ENCODE measurements at regions not wholly inside any gene's neighbourhood (a gene's known extent, or its start where the extent isn't known, plus 50 kb on each side); places are given as distances from the start of the nearest gene placed in this dataset.
"Not testable (repeated sequence)": the region's sequence is repeated elsewhere in the genome, so short reads cannot be mapped to it uniquely, and the experiment has no call there.

DNA sequence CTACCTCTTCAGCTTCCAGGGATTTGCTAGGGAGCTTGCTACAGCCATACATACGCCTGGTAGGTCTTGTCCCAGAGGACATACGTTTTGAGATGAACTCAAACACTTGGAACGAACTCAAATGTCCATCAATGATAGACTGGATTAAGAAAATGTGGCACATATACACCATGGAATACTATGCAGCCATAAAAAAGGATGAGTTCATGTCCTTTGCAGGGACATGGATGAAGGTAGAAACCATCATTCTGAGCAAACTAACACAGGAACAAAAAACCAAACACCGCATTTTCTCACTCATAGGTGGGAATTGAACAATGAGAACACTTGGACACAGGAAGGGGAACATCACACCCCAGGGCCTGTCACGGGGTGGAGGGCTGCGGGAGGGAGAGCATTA is 68.6 kb upstream of the SGK1 start:
- TF ChIP-seq, protein P1, sequence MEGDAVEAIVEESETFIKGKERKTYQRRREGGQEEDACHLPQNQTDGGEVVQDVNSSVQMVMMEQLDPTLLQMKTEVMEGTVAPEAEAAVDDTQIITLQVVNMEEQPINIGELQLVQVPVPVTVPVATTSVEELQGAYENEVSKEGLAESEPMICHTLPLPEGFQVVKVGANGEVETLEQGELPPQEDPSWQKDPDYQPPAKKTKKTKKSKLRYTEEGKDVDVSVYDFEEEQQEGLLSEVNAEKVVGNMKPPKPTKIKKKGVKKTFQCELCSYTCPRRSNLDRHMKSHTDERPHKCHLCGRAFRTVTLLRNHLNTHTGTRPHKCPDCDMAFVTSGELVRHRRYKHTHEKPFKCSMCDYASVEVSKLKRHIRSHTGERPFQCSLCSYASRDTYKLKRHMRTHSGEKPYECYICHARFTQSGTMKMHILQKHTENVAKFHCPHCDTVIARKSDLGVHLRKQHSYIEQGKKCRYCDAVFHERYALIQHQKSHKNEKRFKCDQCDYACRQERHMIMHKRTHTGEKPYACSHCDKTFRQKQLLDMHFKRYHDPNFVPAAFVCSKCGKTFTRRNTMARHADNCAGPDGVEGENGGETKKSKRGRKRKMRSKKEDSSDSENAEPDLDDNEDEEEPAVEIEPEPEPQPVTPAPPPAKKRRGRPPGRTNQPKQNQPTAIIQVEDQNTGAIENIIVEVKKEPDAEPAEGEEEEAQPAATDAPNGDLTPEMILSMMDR (IDR thresholded peaks at IDR 0.05) = not testable (repeated sequence)
- not testable (repeated sequence) for TF ChIP-seq POLR2A (IDR thresholded peaks at IDR 0.05)
